GM12878 (cell line): ENCODE measurements at regions not wholly inside any gene's neighbourhood (a gene's known extent, or its start where the extent isn't known, plus 50 kb on each side); places are given as distances from the start of the nearest gene placed in this dataset.

Experiments used
- ATAC-seq: fragments of 200-7000 bp; cut with Tn5 transposase; 3 replicates; pipeline ENCODE4 v1.9.1; 2020; ENCODE audit warnings: mild to moderate bottlenecking, moderate library complexity
- BruUV-seq: library from RNA; stranded (reverse); fragments of 400-500 nt; replicated peaks from 2 replicates; lab custom pipeline; 2021; lab: Mats Ljungman, UMichigan
- CTCF ChIA-PET: fragments of 300-600 bp; sonication (Branson Sonifier 250); formaldehyde crosslinking; extraction: SDS; loops from one replicate; lab custom pipeline; 2021; ENCODE audit warnings: inconsistent platforms; lab: Yijun Ruan, JAX
- POLR2A ChIA-PET: fragments of 350-600 bp; formaldehyde crosslinking; extraction: SDS; loops from one replicate; lab custom pipeline; 2021; ENCODE audit warnings: inconsistent platforms; lab: Charles Lee
- RAD21 ChIA-PET: fragments of 300-600 bp; sonication (Branson Sonifier 250); formaldehyde crosslinking; loops from one replicate; lab custom pipeline; 2023; ENCODE audit warnings: antibody characterized with exemption; ENCODE audit not compliant: unreplicated experiment; lab: Charles Lee
- SMC1A ChIA-PET: fragments of 300-600 bp; sonication (Branson Sonifier 250); formaldehyde crosslinking; loops from one replicate; lab custom pipeline; 2023; ENCODE audit not compliant: unreplicated experiment, uncharacterized antibody; lab: Charles Lee
- DNase-seq: peaks from one replicate; pipeline ENCODE4 v3.0.0-alpha.2; 2011; ENCODE audit warnings: low read depth, low spot score
- FAIRE-seq: peaks from 3 replicates; lab custom pipeline; 2011; peaks lifted over from hg19 to GRCh38; lab: Jason Lieb, UNC
- H2AFZ ChIP-seq: 2 replicates; pipeline ENCODE4 v1.6.0; 2011; ENCODE audit warnings: low read depth, low read length, control low read depth; ENCODE audit not compliant: control insufficient read depth
- H3K27ac ChIP-seq: 2 replicates; pipeline ENCODE4 v1.5.1; 2011; ENCODE audit warnings: control low read depth; ENCODE audit not compliant: control insufficient read depth, insufficient read depth
- H3K27me3 ChIP-seq, 2 experiments: replicated peaks in 1 of 2; 2 replicates each; pipeline versions ENCODE4 v1.6.0 to v1.6.1; 2011; ENCODE audit warnings: low read length in 1 of 2; ENCODE audit not compliant: control insufficient read depth in 2 of 2, insufficient read depth in 2 of 2
- H3K36me3 ChIP-seq, 2 experiments: 2 replicates each; pipeline ENCODE4 v1.5.1; 2011; ENCODE audit warnings: low read length in 1 of 2; ENCODE audit not compliant: control insufficient read depth in 2 of 2, insufficient read depth in 2 of 2
- H3K4me1 ChIP-seq: 2 replicates; pipeline ENCODE4 v1.6.1; 2011; ENCODE audit warnings: mild to moderate bottlenecking, low read length, moderate library complexity, mixed read lengths; ENCODE audit not compliant: control insufficient read depth, insufficient read depth
- H3K4me2 ChIP-seq: 2 replicates; pipeline ENCODE4 v1.6.0; 2011; ENCODE audit warnings: control low read depth; ENCODE audit not compliant: control insufficient read depth, insufficient read depth
- H3K4me3 ChIP-seq: fragments of 200-600 bp; sonication (generic); 2 replicates; pipeline ENCODE4 v1.5.1; 2016
- H3K79me2 ChIP-seq: 2 replicates; pipeline ENCODE4 v1.6.0; 2011; ENCODE audit warnings: low read length; ENCODE audit not compliant: control insufficient read depth, insufficient read depth
- H3K9ac ChIP-seq: 2 replicates; pipeline ENCODE4 v1.8.0; 2011; ENCODE audit warnings: low read length, control low read depth, mixed read lengths; ENCODE audit not compliant: control insufficient read depth, insufficient read depth
- H3K9me3 ChIP-seq: replicated peaks from 3 replicates; pipeline ENCODE4 v1.5.1; 2011; ENCODE audit warnings: mild to moderate bottlenecking, low read length; ENCODE audit not compliant: control insufficient read depth, insufficient read depth
- H4K20me1 ChIP-seq: 2 replicates; pipeline ENCODE4 v1.6.0; 2011; ENCODE audit not compliant: control insufficient read depth, insufficient read depth
- CBFB ChIP-seq: IDR thresholded peaks from 2 replicates; pipeline ENCODE4 v1.6.1; 2016; ENCODE audit warnings: antibody characterized with exemption, low read depth
- FOXM1 ChIP-seq: IDR thresholded peaks from 2 replicates; pipeline ENCODE4 v1.6.1; 2012; ENCODE audit warnings: low read depth, mild to moderate bottlenecking, inconsistent platforms, low read length, moderate library complexity
- IRF4 ChIP-seq: IDR thresholded peaks from 2 replicates; pipeline ENCODE4 v1.6.1; 2011; ENCODE audit warnings: low read depth, low read length
- KLF5 ChIP-seq: fragments of 450-650 bp; IDR thresholded peaks from 2 replicates; pipeline ENCODE4 v1.6.1; 2014; ENCODE audit warnings: mild to moderate bottlenecking; ENCODE audit not compliant: partially characterized antibody
- LARP7 ChIP-seq: fragments of 450-650 bp; IDR thresholded peaks from 2 replicates; pipeline ENCODE4 v1.6.1; 2017; ENCODE audit warnings: mild to moderate bottlenecking
- MLLT1 ChIP-seq: fragments of 450-650 bp; IDR thresholded peaks from 2 replicates; pipeline ENCODE4 v1.6.1; 2016; ENCODE audit warnings: mild to moderate bottlenecking
- PML ChIP-seq: IDR thresholded peaks from 2 replicates; pipeline ENCODE4 v1.6.1; 2012; ENCODE audit warnings: low read length, inconsistent platforms
- POLR2A ChIP-seq: IDR thresholded peaks from 2 replicates; pipeline ENCODE4 v1.6.1; 2011; ENCODE audit warnings: low read depth, mild to moderate bottlenecking, low read length
- STAT1 ChIP-seq: fragments of 450-650 bp; conservative IDR thresholded peaks from 2 replicates; pipeline ENCODE4 v1.6.1; 2014; ENCODE audit warnings: antibody characterized with exemption, mild to moderate bottlenecking
- TCF7 ChIP-seq: IDR thresholded peaks from 2 replicates; pipeline ENCODE4 v1.6.1; 2014; ENCODE audit warnings: antibody characterized with exemption, borderline replicate concordance
- YBX1 ChIP-seq: fragments of 450-650 bp; IDR thresholded peaks from 2 replicates; pipeline ENCODE4 v1.6.1; 2016; ENCODE audit warnings: antibody characterized with exemption
- ZBTB33 ChIP-seq: fragments of 450-650 bp; IDR thresholded peaks from 2 replicates; pipeline ENCODE4 v1.6.1; 2017; ENCODE audit warnings: mild to moderate bottlenecking
- ZNF274 ChIP-seq: IDR thresholded peaks from one replicate; pipeline ENCODE4 v1.8.0; 2011; ENCODE audit not compliant: insufficient read length, insufficient read depth
- ZNF687 ChIP-seq: fragments of 450-650 bp; IDR thresholded peaks from 2 replicates; pipeline ENCODE4 v1.6.1; 2017; ENCODE audit warnings: mild to moderate bottlenecking, moderate library complexity
- ZSCAN29 ChIP-seq: fragments of 450-650 bp; IDR thresholded peaks from 2 replicates; pipeline ENCODE4 v1.6.1; 2017; ENCODE audit warnings: mild to moderate bottlenecking, moderate library complexity
- WGBS: methylation state at CpG from one replicate; pipeline ENCODE4 v1.1.6; 2016; ENCODE audit warnings: low lambda C conversion rate; ENCODE audit not compliant: insufficient replicate concordance, insufficient coverage; ENCODE audit errors: missing lambda C conversion rate; 5-methylcytosine and 5-hydroxymethylcytosine counted together
- in situ Hi-C: fragments of 300-500 bp; cut with MboI; formaldehyde crosslinking; loops from 9 replicates; pipeline ENCODE4 v1.14.3; 2018; ENCODE audit warnings: mixed read lengths
- intact Hi-C: fragments of 100-400 bp; cut with micrococcal nuclease; formaldehyde crosslinking; loops from one replicate; pipeline ENCODE4 v1.14.2; 2022; ENCODE audit not compliant: unreplicated experiment
- TF ChIP-seq, protein P1 (sequence below): fragments of 150-350 bp; IDR thresholded peaks from 2 replicates; pipeline ENCODE4 v1.6.1; 2016; ENCODE audit warnings: low read depth, low read length

- Histone ChIP-seq H3K27me3 (no peaks in the 10 kb centered on the region), H3K9me3 (no peaks in the 10 kb centered on the region), H3K36me3 (no peaks in the 10 kb centered on the region), H4K20me1 (no peaks in the 10 kb centered on the region), H3K4me2 (no peak overlapping the region), H3K4me1 (no peaks in the 10 kb centered on the region), H3K27ac (no peak overlapping the region), H3K9ac (no peak overlapping the region), H3K4me3 (no peak overlapping the region), H2AFZ (no peak overlapping the region), H3K79me2 (no peaks in the 10 kb centered on the region)
- no peak for FAIRE-seq
- SMC1A ChIA-PET: interaction anchor here (0.7 kb wide), 1 partner anchor 35 kb away, joined by 3 read pairs; no protein-coding TSS in a partner anchor
- 25% methylated on average over 2 of the region's 2 CpGs for WGBS
- TF ChIP-seq FOXM1: no peak
- TF ChIP-seq, protein P1, sequence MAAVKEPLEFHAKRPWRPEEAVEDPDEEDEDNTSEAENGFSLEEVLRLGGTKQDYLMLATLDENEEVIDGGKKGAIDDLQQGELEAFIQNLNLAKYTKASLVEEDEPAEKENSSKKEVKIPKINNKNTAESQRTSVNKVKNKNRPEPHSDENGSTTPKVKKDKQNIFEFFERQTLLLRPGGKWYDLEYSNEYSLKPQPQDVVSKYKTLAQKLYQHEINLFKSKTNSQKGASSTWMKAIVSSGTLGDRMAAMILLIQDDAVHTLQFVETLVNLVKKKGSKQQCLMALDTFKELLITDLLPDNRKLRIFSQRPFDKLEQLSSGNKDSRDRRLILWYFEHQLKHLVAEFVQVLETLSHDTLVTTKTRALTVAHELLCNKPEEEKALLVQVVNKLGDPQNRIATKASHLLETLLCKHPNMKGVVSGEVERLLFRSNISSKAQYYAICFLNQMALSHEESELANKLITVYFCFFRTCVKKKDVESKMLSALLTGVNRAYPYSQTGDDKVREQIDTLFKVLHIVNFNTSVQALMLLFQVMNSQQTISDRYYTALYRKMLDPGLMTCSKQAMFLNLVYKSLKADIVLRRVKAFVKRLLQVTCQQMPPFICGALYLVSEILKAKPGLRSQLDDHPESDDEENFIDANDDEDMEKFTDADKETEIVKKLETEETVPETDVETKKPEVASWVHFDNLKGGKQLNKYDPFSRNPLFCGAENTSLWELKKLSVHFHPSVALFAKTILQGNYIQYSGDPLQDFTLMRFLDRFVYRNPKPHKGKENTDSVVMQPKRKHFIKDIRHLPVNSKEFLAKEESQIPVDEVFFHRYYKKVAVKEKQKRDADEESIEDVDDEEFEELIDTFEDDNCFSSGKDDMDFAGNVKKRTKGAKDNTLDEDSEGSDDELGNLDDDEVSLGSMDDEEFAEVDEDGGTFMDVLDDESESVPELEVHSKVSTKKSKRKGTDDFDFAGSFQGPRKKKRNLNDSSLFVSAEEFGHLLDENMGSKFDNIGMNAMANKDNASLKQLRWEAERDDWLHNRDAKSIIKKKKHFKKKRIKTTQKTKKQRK: no peak
- no peak for TF ChIP-seq YBX1
- TF ChIP-seq LARP7: no peak
- no peak for TF ChIP-seq ZBTB33
- TF ChIP-seq CBFB: no peak
- TF ChIP-seq IRF4: no peak
- no peak for TF ChIP-seq ZSCAN29
- no peak for TF ChIP-seq KLF5
- TF ChIP-seq STAT1: no peak
- TF ChIP-seq PML: no peak
- TF ChIP-seq TCF7: no peak
- no peak for TF ChIP-seq MLLT1
- TF ChIP-seq ZNF274: no peak
- TF ChIP-seq POLR2A: no peak
- no peak for TF ChIP-seq ZNF687
- BruUV-seq: no TSS peak
- no peak for ATAC-seq
- POLR2A ChIA-PET: no interaction called here
- intact Hi-C loops: no loop called here
- in situ Hi-C loops: no loop called here
- no peak for DNase-seq
- CTCF ChIA-PET: interaction anchor here (0.7 kb wide), 1 partner anchor 1649 kb away, joined by 3 read pairs; no protein-coding TSS in a partner anchor
- RAD21 ChIA-PET: no interaction called here
Observed at GRCh38 chr12:87793131-87793530, 236.1 kb downstream of the C12orf50 start.
